ACHN (cell line): ENCODE measurements at regions not wholly inside any gene's neighbourhood (a gene's known extent, or its start where the extent isn't known, plus 50 kb on each side); places are given as distances from the start of the nearest gene placed in this dataset.
"Not testable (repeated sequence)": the region's sequence is repeated elsewhere in the genome, so short reads cannot be mapped to it uniquely, and the experiment has no call there.

ENCODE experiments used
- DNase-seq: peaks from one replicate; pipeline ENCODE4 v3.0.0-alpha.2; 2015
- in situ Hi-C: cut with HindIII; loops from 2 replicates; pipeline ENCODE4 v1.10.0; 2017; ENCODE audit warnings: low sequenced_read_pairs, low pct_ligation_motif_present, low pct_unique_long_range_greater_than_20kb

GRCh38 chr3:63719796-63720445 is 67.4 kb downstream of the SNTN start:
- in situ Hi-C loops, result no loop called here
- DNase-seq, result no peak

GRCh38 chr3:63720951-63721350 is 68.5 kb downstream of the SNTN start:
- in situ Hi-C loops, DNase-seq: not testable (repeated sequence)

DNA sequence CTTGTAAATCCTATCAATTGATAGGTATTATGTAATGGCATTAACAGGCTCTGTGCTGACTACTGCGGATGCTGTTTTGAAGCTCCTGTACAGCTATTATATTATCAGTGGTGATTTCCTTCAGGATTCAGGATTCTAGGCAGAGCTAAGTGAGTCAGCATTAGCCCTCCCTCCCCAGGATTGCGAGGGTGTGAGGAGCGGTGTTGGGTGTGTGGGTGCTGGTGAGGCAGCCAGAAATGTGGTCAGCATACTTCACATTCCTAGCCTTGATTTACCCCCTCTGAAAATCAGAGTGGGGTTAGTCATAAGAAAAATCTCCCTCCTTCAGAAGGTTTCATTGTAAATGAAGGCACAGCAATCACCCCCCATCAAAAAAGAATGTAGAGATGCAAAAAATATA is 72.5 kb downstream of the SNTN start:
- peak; percentile 92 for DNase-seq

DNA sequence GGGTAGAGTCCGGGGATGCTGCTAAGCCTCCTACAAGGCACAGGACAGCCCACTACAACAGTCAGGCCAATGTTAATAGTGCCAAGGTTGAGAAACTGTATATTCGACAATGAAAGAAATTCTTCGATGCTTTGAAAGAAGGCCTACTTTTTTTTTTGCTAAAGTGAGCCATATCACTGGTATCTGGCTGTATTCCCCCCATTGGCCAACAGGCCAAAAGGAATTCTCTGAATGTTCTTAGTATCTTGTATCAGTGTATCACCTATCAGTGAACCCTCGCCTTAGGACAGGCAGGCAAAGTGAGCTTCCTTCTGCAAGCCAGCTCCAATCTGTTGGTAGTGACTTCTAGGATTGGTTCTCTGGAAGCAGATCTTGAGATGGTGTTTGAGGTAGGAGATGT is 74.2 kb downstream of the SNTN start:
- in situ Hi-C loops, result no loop called here
- DNase-seq, result no peak

More for the DNA sequence above, 72.5 kb downstream of the SNTN start:
- in situ Hi-C loops, result no loop called here

GRCh38 chr3:63727233-63727632 is 74.8 kb downstream of the SNTN start:
- in situ Hi-C loops, result no loop called here
- no peak for DNase-seq

DNA sequence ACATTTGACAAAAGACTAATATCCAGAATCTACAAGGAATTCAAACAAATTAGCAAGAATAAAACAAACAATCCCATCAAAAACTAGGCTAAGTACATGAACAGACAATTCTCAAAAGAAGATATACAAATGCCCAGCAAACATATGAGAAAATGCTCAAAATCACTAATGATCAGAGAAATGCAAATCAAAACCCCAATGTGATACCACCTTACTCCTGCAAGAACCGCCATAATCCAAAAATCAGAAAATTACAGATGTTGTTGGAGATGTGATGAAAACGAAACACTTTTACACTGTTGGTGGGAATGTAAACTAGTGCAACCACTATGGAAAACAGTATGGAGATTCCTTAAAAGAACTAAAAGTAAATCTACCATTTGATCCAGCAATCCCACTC is 79.4 kb downstream of the SNTN start:
- DNase-seq, result no peak

GRCh38 chr3:63733278-63733677 is 80.8 kb downstream of the SNTN start:
- DNase-seq, in situ Hi-C loops: not testable (repeated sequence)

More for the DNA sequence above, 79.4 kb downstream of the SNTN start:
- in situ Hi-C loops, result no loop called here

- in situ Hi-C loops, DNase-seq: not testable (repeated sequence)
These were observed 82.2 kb downstream of the SNTN start for GRCh38 chr3:63734632-63735031.

- in situ Hi-C loops, DNase-seq: not testable (repeated sequence)
These were observed 82.3 kb upstream of the C3orf49 start for GRCh38 chr3:63736757-63737156.

DNA sequence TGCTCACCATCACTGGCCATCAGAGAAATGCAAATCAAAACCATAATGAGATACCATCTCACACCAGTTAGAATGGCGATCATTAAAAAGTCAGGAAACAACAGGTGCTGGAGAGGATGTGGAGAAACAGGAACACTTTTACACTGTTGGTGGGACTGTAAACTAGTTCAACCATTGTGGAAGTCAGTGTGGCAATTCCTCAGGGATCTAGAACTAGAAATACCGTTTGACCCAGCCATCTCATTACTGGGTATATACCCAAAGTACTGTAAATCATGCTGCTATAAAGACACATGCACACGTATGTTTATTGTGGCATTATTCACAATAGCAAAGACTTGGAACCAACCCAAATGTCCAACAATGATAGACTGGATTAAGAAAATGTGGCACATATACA is 80.5 kb upstream of the C3orf49 start:
- DNase-seq, in situ Hi-C loops: not testable (repeated sequence)

GRCh38 chr3:63739474-63739873 is 79.6 kb upstream of the C3orf49 start:
- no peak for DNase-seq
- in situ Hi-C loops, result no loop called here

DNA sequence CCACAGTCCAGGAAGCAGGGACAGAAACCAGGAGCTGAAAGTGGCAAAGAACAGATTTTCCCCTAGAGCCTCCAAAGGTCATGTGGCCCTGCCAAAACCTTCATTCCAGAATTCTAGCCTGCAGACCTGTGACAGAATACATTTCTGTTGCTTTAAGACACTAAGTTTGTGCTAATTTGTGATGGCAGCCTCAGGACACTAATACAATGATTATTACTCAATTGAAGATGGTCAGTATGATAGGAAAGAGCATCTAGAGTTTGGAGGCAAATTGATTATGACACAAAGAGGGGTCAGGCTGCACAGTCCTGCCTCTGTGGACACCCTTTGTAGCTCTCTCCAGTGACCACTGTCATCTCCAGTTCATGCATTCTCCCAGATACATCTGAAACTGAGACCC is 79.0 kb upstream of the C3orf49 start:
- in situ Hi-C loops, result no loop called here
- DNase-seq, result no peak

- in situ Hi-C loops, DNase-seq: not testable (repeated sequence)
These were observed 74.4 kb upstream of the C3orf49 start for GRCh38 chr3:63744693-63745092.

GRCh38 chr3:63745757-63746156 is 73.3 kb upstream of the C3orf49 start:
- DNase-seq, result no peak
- in situ Hi-C loops, result no loop called here

- in situ Hi-C loops, result no loop called here
- DNase-seq, result no peak
These were observed 72.9 kb upstream of the C3orf49 start for GRCh38 chr3:63746211-63746610.

DNA sequence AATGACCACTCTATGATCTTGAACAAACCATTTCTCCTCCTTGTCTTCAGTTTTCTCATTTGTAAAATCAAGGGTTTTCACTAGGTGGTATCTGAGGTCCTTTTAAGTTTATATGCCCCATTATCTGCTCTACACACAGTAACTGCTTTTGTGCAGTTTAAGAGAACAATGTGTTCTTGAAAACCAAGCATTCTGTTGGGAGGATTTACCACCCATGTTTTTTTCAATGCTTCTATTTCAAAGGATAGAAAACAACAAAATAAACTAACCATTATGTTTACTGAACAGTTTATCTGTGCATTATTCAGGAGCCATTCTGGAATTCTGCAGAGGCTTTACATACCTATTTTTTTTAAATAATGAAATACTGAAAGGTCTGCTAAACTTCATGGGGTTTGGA is 67.6 kb upstream of the C3orf49 start:
- in situ Hi-C loops, result no loop called here
- DNase-seq, result no peak

DNA sequence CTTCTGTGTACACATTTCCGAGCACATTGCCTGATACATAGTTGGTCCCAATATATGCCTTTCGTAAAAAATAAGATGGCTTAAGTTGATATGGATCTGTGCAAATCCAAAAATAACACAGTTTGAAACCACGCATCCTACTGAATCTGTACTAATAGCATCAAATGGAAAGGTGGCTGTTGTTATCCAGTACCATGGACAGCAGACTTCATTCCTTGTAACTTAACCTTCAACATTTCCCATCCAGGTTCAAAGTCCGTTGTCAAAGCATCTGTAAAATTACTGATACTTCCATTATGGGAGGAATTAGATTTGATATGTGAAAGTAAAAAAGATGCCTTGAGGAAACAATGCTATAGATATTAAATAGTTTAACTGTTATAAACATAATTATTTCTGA is 65.5 kb upstream of the C3orf49 start:
- DNase-seq, result peak; percentile 35
- in situ Hi-C loops, result no loop called here

DNA sequence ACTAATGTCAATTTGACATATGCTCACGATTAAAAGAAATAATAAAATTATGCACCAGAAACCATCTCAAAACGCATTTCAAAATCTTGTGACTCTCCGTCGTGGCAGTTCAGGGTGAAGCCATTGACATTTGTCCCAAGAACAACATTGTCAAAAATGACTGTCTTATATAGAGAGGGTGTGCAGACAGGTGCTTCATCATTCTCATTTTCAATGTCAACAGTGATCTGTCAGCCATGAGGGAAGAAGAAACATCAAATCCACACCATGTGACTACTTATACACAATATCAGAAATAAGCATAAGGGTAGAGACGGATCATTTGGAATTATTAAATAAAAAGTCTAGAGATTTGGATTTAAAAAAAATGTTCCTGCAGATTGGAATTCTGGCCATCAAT is 65.1 kb upstream of the C3orf49 start:
- no peak for DNase-seq
- in situ Hi-C loops, result no loop called here

GRCh38 chr3:63762180-63762579 is 56.9 kb upstream of the C3orf49 start:
- in situ Hi-C loops, result no loop called here

DNA sequence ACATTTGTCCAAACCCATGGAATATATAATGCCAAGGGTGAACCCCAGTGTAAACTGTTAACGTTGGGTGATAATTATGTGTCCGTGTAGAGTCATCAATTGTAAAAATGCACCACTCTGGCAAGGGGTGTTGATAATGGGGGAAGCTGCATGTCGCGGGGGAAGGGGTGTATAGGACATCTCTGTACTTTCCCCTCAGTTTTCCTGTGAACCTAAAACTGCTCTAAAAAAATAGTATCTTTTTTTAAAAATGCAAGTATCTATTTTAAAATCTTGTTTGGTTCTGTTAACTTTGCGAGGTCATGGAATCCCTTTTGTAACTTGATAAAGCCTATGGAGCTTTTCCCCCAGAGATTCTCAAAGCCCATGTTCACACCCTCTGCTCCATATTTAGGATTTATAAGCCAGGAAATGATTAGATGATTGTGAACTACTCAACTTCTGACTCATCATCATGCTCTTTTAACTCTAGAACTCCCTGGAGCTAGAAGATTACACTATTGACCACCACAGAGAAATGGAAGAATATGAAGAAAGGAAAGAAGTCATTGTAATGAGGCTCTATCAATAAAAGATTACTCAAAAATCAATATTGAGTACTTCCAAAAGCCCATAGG is 56.1 kb upstream of the C3orf49 start:
- DNase-seq, result no peak
- in situ Hi-C loops, result no loop called here

More at GRCh38 chr3:63762180-63762579, 56.9 kb upstream of the C3orf49 start:
- no peak for DNase-seq
